ENCODE measurements at regions not wholly inside any gene's neighbourhood (a gene's known extent, or its start where the extent isn't known, plus 50 kb on each side); places are given as distances from the start of the nearest gene placed in this dataset.

DNA sequence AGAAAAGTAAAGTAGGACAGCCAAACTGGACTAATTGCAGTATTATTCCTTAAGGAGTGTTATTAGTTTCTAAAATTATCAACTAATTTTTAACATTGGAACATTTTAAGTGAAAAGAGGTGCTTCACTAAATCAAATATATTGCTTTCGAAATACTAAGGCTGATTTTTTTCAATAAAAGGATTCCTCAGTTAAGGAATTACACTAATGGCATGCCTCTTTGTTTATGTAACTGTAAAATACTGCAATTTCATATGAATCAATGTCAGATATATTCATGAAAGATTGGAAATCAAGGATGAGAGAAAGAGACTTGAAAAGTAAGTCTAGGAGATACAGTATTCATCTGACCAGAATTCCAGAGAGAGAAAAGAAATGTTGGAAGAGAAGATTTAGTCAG lies 129.8 kb downstream of the TANC2 start:
- no peaks in the 10 kb centered on the region for H3K27me3 ChIP-seq (ENCODE audit: control insufficient read depth, insufficient read depth, low read length)
- peaks cover 2% of the 10 kb centered on the region for H3K36me3 ChIP-seq (ENCODE audit: control insufficient read depth, insufficient read depth, low read length)
- H3K4me3 ChIP-seq (ENCODE audit: low read length): no peak overlapping the region
- H3K9me3 ChIP-seq (replicated peaks; ENCODE audit: control insufficient read depth, low read depth, low read length): no peaks in the 10 kb centered on the region
- no peaks in the 10 kb centered on the region for H3K4me1 ChIP-seq (ENCODE audit: control insufficient read depth, insufficient read depth, low read length)
- WGBS (ENCODE audit: insufficient coverage): no CpG with 5 or more reads among the region's 1 CpG
- no peak overlapping the region for H3K27ac ChIP-seq (ENCODE audit: low read length)
- DNase-seq: no peak

DNA sequence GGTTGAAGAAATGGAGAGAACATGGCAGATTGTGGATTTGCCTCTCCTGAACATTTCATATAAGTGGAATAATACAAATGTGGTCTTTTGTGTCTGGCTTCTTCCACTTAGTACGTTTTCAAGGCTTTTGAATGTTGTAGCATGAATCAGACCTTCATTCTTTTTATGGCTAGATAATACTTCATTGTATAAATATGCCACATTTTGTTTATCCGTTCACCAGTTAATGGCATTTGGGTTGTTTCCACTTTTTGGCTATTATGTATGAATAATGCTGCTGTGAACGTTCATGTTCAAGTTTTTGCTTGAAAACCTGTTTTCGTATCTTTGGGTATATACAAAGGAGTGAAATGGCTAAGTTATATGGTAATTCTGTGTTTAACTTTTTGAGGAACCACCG lies 130.4 kb downstream of the TANC2 start:
- H3K4me3 ChIP-seq (ENCODE audit: low read length): no peak overlapping the region
- H3K36me3 ChIP-seq (ENCODE audit: control insufficient read depth, insufficient read depth, low read length): peaks cover 2% of the 10 kb centered on the region
- H3K27me3 ChIP-seq (ENCODE audit: control insufficient read depth, insufficient read depth, low read length): no peaks in the 10 kb centered on the region
- H3K9me3 ChIP-seq (replicated peaks; ENCODE audit: control insufficient read depth, low read depth, low read length): no peaks in the 10 kb centered on the region
- no CpG with 5 or more reads among the region's 5 CpGs for WGBS (ENCODE audit: insufficient coverage)
- H3K27ac ChIP-seq (ENCODE audit: low read length): no peak overlapping the region
- no peaks in the 10 kb centered on the region for H3K4me1 ChIP-seq (ENCODE audit: control insufficient read depth, insufficient read depth, low read length)
- DNase-seq: no peak

DNA sequence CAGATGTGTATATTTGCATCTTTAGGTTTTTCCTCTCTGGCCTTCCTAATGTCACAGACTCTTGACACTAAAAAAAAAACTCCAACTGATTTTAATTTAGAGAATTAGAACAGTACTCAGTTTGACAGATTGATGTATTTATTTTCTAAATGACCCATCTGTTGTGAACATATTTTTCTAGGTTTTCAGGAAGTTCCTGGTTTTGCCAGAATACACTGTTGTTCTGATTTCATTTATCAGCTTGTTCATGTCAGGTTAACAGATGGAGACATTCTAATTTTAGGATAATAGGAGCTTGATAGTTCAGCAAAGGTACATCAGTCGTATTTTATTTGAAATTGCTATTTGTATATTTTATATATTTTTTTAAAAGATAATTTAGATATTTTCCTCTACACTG lies 133.4 kb downstream of the TANC2 start:
- no peak for DNase-seq
- WGBS (ENCODE audit: insufficient coverage): no CpG with 5 or more reads among the region's 1 CpG
- no peaks in the 10 kb centered on the region for H3K9me3 ChIP-seq (replicated peaks; ENCODE audit: control insufficient read depth, low read depth, low read length)
- no peaks in the 10 kb centered on the region for H3K4me1 ChIP-seq (ENCODE audit: control insufficient read depth, insufficient read depth, low read length)
- H3K36me3 ChIP-seq (ENCODE audit: control insufficient read depth, insufficient read depth, low read length): peaks cover 6% of the 10 kb centered on the region
- no peaks in the 10 kb centered on the region for H3K27me3 ChIP-seq (ENCODE audit: control insufficient read depth, insufficient read depth, low read length)
- no peak overlapping the region for H3K4me3 ChIP-seq (ENCODE audit: low read length)
- no peak overlapping the region for H3K27ac ChIP-seq (ENCODE audit: low read length)

DNA sequence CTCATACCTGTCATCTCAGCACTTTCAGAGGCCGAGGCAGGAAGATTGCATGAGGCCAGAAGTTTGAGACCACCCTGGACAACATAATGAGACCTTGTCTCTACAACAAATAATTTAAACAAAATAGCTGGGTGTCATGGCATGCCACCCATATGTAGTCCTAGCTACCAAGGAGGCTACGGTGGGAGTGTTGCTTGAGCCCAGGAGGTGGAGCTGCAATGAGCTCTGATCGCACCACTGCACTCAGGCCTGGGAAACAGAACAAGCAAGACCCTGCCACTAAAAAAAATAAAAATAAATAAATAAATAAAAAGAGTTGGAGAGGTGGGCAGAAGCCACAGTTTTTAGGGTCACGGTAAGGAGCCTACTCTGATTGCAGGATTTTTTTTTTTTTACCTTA lies 136.0 kb downstream of the TANC2 start:
- Histone ChIP-seq H3K4me3 (ENCODE audit: low read length) (no peak overlapping the region), H3K4me1 (ENCODE audit: control insufficient read depth, insufficient read depth, low read length) (no peaks in the 10 kb centered on the region), H3K9me3 (replicated peaks; ENCODE audit: control insufficient read depth, low read depth, low read length) (no peaks in the 10 kb centered on the region), H3K27me3 (ENCODE audit: control insufficient read depth, insufficient read depth, low read length) (no peaks in the 10 kb centered on the region), H3K36me3 (ENCODE audit: control insufficient read depth, insufficient read depth, low read length) (peaks cover 4% of the 10 kb centered on the region), H3K27ac (ENCODE audit: low read length) (no peak overlapping the region)
- DNase-seq: no peak
- no CpG with 5 or more reads among the region's 4 CpGs for WGBS (ENCODE audit: insufficient coverage)

DNA sequence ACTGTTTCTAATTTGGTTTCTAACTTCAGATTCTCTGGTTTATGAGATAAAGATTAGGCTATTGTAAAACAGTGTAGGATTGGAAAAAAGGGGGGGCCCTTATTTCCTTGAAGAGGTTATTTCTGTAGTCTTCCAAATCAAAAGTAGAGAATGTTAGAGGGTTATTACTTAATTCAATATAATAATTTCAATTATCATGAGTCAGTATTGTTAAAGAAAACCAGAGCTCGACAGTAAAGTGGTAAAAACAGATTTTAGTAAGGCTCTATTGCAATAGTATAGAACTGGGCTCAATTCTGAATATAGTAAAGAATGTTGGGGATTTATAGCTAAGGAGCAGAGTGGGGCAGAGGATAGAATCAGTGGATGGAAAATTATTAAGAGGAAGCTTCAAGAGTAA lies 140.0 kb downstream of the TANC2 start:
- H3K4me3 ChIP-seq (ENCODE audit: low read length): no peak overlapping the region
- WGBS (ENCODE audit: insufficient coverage): no CpG with 5 or more reads among the region's 1 CpG
- H3K27ac ChIP-seq (ENCODE audit: low read length): no peak overlapping the region
- H3K27me3 ChIP-seq (ENCODE audit: control insufficient read depth, insufficient read depth, low read length): no peaks in the 10 kb centered on the region
- no peaks in the 10 kb centered on the region for H3K9me3 ChIP-seq (replicated peaks; ENCODE audit: control insufficient read depth, low read depth, low read length)
- no peak for DNase-seq
- peaks cover 4% of the 10 kb centered on the region for H3K36me3 ChIP-seq (ENCODE audit: control insufficient read depth, insufficient read depth, low read length)
- no peaks in the 10 kb centered on the region for H3K4me1 ChIP-seq (ENCODE audit: control insufficient read depth, insufficient read depth, low read length)

DNA sequence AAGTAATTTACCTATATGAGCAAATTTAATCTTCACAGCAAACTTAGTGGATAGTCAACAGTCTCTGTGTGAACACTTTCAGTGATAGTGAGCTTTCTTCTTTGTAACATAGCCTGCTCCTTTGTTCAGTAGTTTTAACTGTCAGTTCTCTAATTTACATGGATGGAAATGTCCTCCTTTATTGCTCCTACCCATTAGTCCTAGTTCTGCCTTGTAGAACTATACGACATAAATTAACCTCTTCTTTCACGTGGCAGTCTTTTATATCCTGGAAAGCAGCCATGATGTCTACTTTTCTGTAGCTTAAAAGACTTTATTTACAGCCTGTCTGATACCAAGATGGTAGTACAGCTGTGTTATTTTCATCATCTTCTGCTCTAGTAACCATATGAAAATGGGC lies 143.6 kb downstream of the TANC2 start:
- Histone ChIP-seq H3K4me3 (ENCODE audit: low read length) (no peak overlapping the region), H3K27me3 (ENCODE audit: control insufficient read depth, insufficient read depth, low read length) (no peaks in the 10 kb centered on the region), H3K27ac (ENCODE audit: low read length) (no peak overlapping the region), H3K9me3 (replicated peaks; ENCODE audit: control insufficient read depth, low read depth, low read length) (no peaks in the 10 kb centered on the region), H3K36me3 (ENCODE audit: control insufficient read depth, insufficient read depth, low read length) (no peaks in the 10 kb centered on the region), H3K4me1 (ENCODE audit: control insufficient read depth, insufficient read depth, low read length) (no peaks in the 10 kb centered on the region)
- no CpG with 5 or more reads among the region's 2 CpGs for WGBS (ENCODE audit: insufficient coverage)
- DNase-seq: no peak

DNA sequence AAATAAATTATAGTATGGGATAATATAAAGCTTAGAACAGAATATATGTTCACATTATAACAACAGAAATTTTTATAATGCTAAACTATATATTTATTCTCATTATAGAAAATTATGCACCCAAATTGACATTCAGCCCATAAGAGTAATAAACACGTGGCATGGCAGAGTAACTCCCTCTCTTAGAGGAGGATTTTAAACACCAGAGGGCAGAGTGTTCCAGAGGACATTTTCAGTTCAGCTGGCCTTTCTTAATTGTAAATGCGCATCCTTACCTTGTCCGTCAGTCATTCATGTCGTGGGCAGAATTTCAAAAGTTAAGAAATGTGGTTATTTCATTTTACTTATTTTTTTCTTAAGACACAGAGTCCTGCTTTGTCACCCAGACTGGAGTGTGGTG lies 147.1 kb downstream of the TANC2 start:
- H3K27ac ChIP-seq (ENCODE audit: low read length): no peak overlapping the region
- H3K4me3 ChIP-seq (ENCODE audit: low read length): no peak overlapping the region
- H3K4me1 ChIP-seq (ENCODE audit: control insufficient read depth, insufficient read depth, low read length): no peaks in the 10 kb centered on the region
- no peak for DNase-seq
- H3K27me3 ChIP-seq (ENCODE audit: control insufficient read depth, insufficient read depth, low read length): no peaks in the 10 kb centered on the region
- H3K36me3 ChIP-seq (ENCODE audit: control insufficient read depth, insufficient read depth, low read length): no peaks in the 10 kb centered on the region
- WGBS (ENCODE audit: insufficient coverage): no CpG with 5 or more reads among the region's 4 CpGs
- H3K9me3 ChIP-seq (replicated peaks; ENCODE audit: control insufficient read depth, low read depth, low read length): no peaks in the 10 kb centered on the region

DNA sequence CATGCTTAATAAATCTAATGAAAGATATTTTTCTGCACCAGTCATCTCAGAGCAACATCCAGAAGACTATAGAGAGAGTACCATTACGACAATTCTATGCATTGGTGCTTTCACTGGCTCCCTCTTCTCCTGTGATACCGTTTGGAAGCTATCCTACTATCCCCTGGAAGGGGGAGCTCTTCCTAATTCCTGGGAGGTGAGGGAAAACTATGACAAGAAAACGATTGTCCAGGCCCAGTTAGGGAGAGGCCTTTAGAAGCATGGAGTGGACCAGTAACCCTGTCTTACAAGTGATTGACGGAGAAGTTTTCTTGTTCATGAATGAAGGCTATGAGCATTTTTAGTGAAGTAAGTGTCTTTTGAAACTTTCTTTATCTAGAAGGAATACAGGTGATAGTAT lies 150.2 kb downstream of the TANC2 start:
- no peak for DNase-seq
- H3K27ac ChIP-seq (ENCODE audit: low read length): no peak overlapping the region
- 70% methylated on average over 2 of the region's 4 CpGs for WGBS (ENCODE audit: insufficient coverage)

DNA sequence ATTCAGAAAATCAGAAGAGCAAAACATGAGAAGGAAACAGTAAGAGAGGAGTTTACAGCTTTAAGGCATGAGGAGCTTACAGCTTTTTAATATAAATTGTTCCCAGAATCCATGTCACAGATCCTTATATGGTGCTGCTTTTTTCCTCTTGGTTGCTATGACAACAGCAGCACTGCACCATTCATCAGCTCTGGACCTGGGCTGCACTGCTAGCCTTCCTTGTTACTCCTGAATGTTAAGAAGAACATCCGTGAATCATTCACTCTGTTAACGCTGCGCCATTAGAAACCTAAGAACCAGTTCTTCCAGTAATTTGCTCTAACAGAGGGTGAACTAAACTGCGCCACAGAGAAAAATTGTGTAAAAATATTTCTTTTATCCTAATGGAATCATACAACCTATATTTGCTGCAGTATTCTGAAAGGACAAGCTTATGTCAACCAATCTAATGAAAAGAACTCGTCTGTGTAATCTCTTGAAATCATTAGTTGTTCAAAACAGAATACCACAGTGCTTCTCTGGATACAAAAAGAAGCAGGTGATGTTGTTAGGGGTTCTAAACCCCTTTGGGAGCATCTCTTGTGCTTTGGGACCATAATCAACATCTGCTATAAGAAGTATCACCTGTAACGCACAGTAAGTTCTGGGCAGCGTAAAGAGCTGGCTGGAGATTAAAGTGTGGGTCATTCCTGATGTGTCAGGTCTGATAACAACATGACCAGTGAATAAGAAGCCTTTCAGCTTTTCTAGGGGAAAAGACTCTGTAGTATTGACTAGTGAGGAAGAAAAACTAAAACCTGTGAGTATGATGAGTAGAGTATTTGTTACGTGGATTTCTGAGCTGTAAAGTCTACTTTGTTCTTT lies 151.2 kb downstream of the TANC2 start:
- peak; percentile 68 for DNase-seq
- H3K27me3 ChIP-seq (ENCODE audit: control insufficient read depth, insufficient read depth, low read length): no peaks in the 10 kb centered on the region
- 71% methylated on average over 1 of the region's 8 CpGs for WGBS (ENCODE audit: insufficient coverage)
- H3K36me3 ChIP-seq (ENCODE audit: control insufficient read depth, insufficient read depth, low read length): no peaks in the 10 kb centered on the region
- no peak overlapping the region for H3K4me3 ChIP-seq (ENCODE audit: low read length)
- H3K27ac ChIP-seq (ENCODE audit: low read length): no peak overlapping the region
- no peaks in the 10 kb centered on the region for H3K9me3 ChIP-seq (replicated peaks; ENCODE audit: control insufficient read depth, low read depth, low read length)
- H3K4me1 ChIP-seq (ENCODE audit: control insufficient read depth, insufficient read depth, low read length): no peaks in the 10 kb centered on the region

More for the DNA sequence above, 150.2 kb downstream of the TANC2 start:
- Histone ChIP-seq H3K27me3 (ENCODE audit: control insufficient read depth, insufficient read depth, low read length) (no peaks in the 10 kb centered on the region), H3K9me3 (replicated peaks; ENCODE audit: control insufficient read depth, low read depth, low read length) (no peaks in the 10 kb centered on the region), H3K4me1 (ENCODE audit: control insufficient read depth, insufficient read depth, low read length) (no peaks in the 10 kb centered on the region), H3K4me3 (ENCODE audit: low read length) (no peak overlapping the region), H3K36me3 (ENCODE audit: control insufficient read depth, insufficient read depth, low read length) (no peaks in the 10 kb centered on the region)

DNA sequence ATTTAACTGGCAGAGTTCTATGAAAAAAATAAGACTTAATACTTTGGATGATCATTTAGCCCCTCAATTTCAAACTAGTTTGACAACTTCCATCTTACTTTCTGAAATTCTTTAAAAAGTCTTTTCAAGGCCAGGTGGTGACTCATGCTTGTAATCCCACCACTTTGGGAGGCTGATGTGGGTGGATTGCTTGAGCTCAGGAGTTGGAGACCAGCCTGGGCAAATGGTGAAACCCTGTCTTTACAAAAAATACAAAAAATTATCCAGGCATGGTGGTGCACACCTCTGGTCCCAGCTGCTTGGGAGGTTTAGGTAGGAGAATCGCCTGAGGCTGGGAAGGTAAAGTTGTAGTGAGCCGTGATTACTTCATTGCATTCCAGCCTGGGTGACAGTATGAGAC lies 154.4 kb downstream of the TANC2 start:
- H3K4me3 ChIP-seq (ENCODE audit: low read length): no peak overlapping the region
- H3K36me3 ChIP-seq (ENCODE audit: control insufficient read depth, insufficient read depth, low read length): no peaks in the 10 kb centered on the region
- no peaks in the 10 kb centered on the region for H3K4me1 ChIP-seq (ENCODE audit: control insufficient read depth, insufficient read depth, low read length)
- no peak overlapping the region for H3K27ac ChIP-seq (ENCODE audit: low read length)
- H3K9me3 ChIP-seq (replicated peaks; ENCODE audit: control insufficient read depth, low read depth, low read length): no peaks in the 10 kb centered on the region
- DNase-seq: no peak
- WGBS (ENCODE audit: insufficient coverage): no CpG with 5 or more reads among the region's 2 CpGs
- no peaks in the 10 kb centered on the region for H3K27me3 ChIP-seq (ENCODE audit: control insufficient read depth, insufficient read depth, low read length)

DNA sequence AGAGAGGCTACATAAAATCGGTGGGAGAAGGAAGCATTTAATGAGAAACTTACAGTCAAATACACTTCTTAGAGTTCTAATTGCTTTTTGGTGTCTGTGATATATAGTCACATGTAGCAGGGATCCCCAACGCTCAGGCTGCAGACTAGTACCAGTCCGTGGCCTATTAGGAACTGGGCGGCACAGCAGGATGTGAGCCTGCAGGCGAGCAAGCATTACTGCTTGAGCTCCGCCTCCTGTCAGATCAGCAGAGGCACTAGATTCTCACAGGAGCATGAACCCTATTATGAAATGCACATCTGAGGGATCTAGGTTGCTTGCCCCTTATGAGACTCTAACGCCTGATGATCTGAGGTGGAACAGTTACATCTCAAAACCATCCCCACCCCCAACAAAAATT lies 158.5 kb downstream of the TANC2 start:
- Histone ChIP-seq H3K4me3 (ENCODE audit: low read length) (no peak overlapping the region), H3K27ac (ENCODE audit: low read length) (no peak overlapping the region), H3K36me3 (ENCODE audit: control insufficient read depth, insufficient read depth, low read length) (no peaks in the 10 kb centered on the region), H3K9me3 (replicated peaks; ENCODE audit: control insufficient read depth, low read depth, low read length) (no peaks in the 10 kb centered on the region), H3K4me1 (ENCODE audit: control insufficient read depth, insufficient read depth, low read length) (no peaks in the 10 kb centered on the region), H3K27me3 (ENCODE audit: control insufficient read depth, insufficient read depth, low read length) (no peaks in the 10 kb centered on the region)
- WGBS (ENCODE audit: insufficient coverage): 88% methylated on average over 4 of the region's 7 CpGs
- no peak for DNase-seq

All from muscle of leg (tissue), 3 donors.